OCI-LY7 (cell line): ENCODE measurements at regions not wholly inside any gene's neighbourhood (a gene's known extent, or its start where the extent isn't known, plus 50 kb on each side); places are given as distances from the start of the nearest gene placed in this dataset.

Experiments used
- CTCF ChIP-seq: fragments of 200-600 bp; sonication (generic); conservative IDR thresholded peaks from 2 replicates; pipeline ENCODE4 v1.5.1; 2014; ENCODE audit warnings: mild to moderate bottlenecking, antibody characterized with exemption, low read length, moderate library complexity, mixed read lengths
- EZH2phosphoT487 ChIP-seq: fragments of 200-600 bp; sonication (generic); IDR thresholded peaks from 2 replicates; pipeline ENCODE4 v1.6.1; 2018; ENCODE audit warnings: low read depth, borderline replicate concordance, mild to moderate bottlenecking, mixed run types, antibody characterized with exemption, low read length, moderate library complexity, mixed read lengths

GRCh38 chr11:28412029-28412428 lies 303.8 kb downstream of the METTL15 start:
- no peak for TF ChIP-seq CTCF
- no peak for TF ChIP-seq EZH2phosphoT487
